ENCODE measurements at regions not wholly inside any gene's neighbourhood (a gene's known extent, or its start where the extent isn't known, plus 50 kb on each side); places are given as distances from the start of the nearest gene placed in this dataset.

DNA sequence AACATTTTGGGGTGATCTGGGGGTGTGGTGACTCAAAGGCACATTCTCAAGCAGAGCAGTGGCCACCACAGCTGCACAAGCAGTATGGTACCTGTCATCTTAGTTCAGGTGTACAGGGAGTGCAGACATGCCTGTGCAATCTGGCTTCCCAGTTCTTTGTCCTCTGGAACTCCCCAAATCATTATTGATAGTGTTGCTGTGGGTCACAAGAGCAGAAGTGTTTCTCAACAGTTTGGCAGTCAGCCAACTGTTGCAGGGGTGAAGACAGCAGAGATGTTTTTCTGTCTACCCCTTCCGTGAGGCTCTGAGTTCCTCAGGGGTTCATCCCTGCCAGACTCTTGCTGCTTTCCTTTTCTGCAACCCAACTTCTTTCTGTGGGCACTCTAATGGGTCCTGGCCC is 206.5 kb upstream of the ZSWIM2 start:
- CTCF ChIA-PET: no interaction called here
- no peak for DNase-seq (ENCODE audit: extremely low spot score)
- POLR2A ChIA-PET: no interaction called here

DNA sequence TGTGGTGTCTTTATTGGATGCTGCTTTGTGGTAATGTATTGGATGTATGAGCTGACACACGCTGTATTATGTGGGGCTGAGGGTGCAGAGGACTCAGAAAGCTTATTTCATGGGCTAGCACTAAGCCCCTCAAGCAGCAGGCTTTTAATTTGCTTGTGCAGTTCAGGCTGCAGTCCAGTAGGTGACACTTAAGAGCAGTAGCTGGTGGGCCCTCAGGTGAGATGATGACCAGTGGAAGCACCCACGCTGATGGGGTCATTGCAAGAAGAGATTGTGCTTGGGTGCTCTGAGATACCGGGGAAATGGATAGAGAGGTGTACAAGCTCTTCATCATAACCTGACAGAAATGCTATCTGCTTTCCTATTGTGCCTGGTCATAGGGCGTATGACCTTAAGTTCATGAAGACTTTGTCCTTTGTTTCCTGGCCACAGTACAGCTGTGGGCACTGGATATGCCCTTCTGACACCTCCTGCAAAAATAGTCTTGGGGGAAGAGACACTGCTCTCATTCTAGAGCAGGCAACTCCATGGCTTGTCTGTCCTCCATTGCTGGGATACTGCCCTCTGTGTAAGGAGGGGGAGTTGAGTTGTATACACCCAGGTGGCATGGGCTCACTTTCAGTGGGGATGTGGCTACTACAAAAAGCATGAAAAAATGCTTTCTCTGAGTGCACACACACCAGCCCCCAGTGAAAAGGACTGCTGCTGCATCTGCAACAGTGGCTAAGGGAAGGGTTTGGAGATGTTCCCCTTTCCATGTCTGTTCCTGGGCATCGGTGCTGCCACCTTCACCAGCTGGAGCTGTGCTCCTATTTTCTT is 205.7 kb upstream of the ZSWIM2 start:
- POLR2A ChIA-PET: no interaction called here
- TF ChIP-seq FOXA1 (IDR thresholded peaks at IDR 0.05) (no peak), FOXK2 (IDR thresholded peaks at IDR 0.05) (no peak), CTBP1 (IDR thresholded peaks at IDR 0.05; ENCODE audit: borderline replicate concordance) (no peak), ELF4 (IDR thresholded peaks at IDR 0.05) (no peak), ARNT (IDR thresholded peaks at IDR 0.05) (no peak), SUZ12 (IDR thresholded peaks at IDR 0.05) (no peak), SP1 (IDR thresholded peaks at IDR 0.05) (no peak), TARDBP (IDR thresholded peaks at IDR 0.05) (no peak), BHLHE40 (IDR thresholded peaks at IDR 0.05; ENCODE audit: borderline replicate concordance) (no peak), FOXM1 (IDR thresholded peaks at IDR 0.05; ENCODE audit: borderline replicate concordance) (no peak), HDGF (IDR thresholded peaks at IDR 0.05; ENCODE audit: borderline replicate concordance) (no peak), L3MBTL2 (conservative IDR thresholded peaks at IDR 0.05) (no peak), ZNF384 (IDR thresholded peaks at IDR 0.05) (no peak), LEF1 (IDR thresholded peaks at IDR 0.05; ENCODE audit: borderline replicate concordance) (no peak), NFRKB (IDR thresholded peaks at IDR 0.05) (no peak)
- TF ChIP-seq, protein P1, sequence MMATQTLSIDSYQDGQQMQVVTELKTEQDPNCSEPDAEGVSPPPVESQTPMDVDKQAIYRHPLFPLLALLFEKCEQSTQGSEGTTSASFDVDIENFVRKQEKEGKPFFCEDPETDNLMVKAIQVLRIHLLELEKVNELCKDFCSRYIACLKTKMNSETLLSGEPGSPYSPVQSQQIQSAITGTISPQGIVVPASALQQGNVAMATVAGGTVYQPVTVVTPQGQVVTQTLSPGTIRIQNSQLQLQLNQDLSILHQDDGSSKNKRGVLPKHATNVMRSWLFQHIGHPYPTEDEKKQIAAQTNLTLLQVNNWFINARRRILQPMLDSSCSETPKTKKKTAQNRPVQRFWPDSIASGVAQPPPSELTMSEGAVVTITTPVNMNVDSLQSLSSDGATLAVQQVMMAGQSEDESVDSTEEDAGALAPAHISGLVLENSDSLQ (IDR thresholded peaks at IDR 0.05): no peak
- peak; percentile 13 for DNase-seq (ENCODE audit: extremely low spot score)
- CTCF ChIA-PET: no interaction called here

More for the DNA sequence above, 206.5 kb upstream of the ZSWIM2 start:
- TF ChIP-seq FOXK2 (IDR thresholded peaks at IDR 0.05): no peak
- no peak for TF ChIP-seq CTBP1 (IDR thresholded peaks at IDR 0.05; ENCODE audit: borderline replicate concordance)
- no peak for TF ChIP-seq SP1 (IDR thresholded peaks at IDR 0.05)

DNA sequence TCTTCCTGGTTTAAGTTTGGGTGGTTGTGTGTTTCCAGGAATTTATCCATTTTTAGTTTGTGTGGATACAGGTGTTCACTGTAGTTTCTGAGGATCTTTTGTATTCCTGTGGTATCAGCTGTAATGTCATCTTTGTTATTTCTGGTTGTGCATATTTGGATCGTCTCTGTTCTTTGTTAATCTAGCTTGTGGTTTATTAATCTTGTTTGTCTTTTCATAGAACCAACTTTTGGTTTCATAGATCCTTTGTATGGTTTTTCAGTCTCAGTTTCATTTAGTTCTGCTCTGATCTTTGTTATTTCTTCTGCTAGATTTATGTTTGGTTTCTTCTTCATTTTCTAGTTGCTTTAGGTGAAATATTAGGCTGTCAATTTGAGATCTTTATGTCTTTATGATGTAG is 202.4 kb upstream of the ZSWIM2 start:
- ChIA-PET POLR2A (no interaction called here), CTCF (no interaction called here)
- DNase-seq (ENCODE audit: extremely low spot score): no peak
- no peak for TF ChIP-seq LEF1 (IDR thresholded peaks at IDR 0.05; ENCODE audit: borderline replicate concordance)
- no peak for TF ChIP-seq L3MBTL2 (conservative IDR thresholded peaks at IDR 0.05)
- TF ChIP-seq FOXA1 (IDR thresholded peaks at IDR 0.05): no peak

- POLR2A ChIA-PET: no interaction called here
- TF ChIP-seq FOXM1 (IDR thresholded peaks at IDR 0.05; ENCODE audit: borderline replicate concordance) (no peak), FOXA1 (IDR thresholded peaks at IDR 0.05) (no peak), SP1 (IDR thresholded peaks at IDR 0.05) (no peak), SUZ12 (IDR thresholded peaks at IDR 0.05) (no peak), HDGF (IDR thresholded peaks at IDR 0.05; ENCODE audit: borderline replicate concordance) (no peak), L3MBTL2 (conservative IDR thresholded peaks at IDR 0.05) (no peak), NFRKB (IDR thresholded peaks at IDR 0.05) (no peak), FOXK2 (IDR thresholded peaks at IDR 0.05) (no peak), BHLHE40 (IDR thresholded peaks at IDR 0.05; ENCODE audit: borderline replicate concordance) (no peak), ELF4 (IDR thresholded peaks at IDR 0.05) (no peak), TARDBP (IDR thresholded peaks at IDR 0.05) (no peak), ZNF384 (IDR thresholded peaks at IDR 0.05) (no peak), ARNT (IDR thresholded peaks at IDR 0.05) (no peak), CTBP1 (IDR thresholded peaks at IDR 0.05; ENCODE audit: borderline replicate concordance) (no peak), LEF1 (IDR thresholded peaks at IDR 0.05; ENCODE audit: borderline replicate concordance) (no peak)
- TF ChIP-seq, protein P1 (IDR thresholded peaks at IDR 0.05): no peak
- CTCF ChIA-PET: no interaction called here
- DNase-seq (ENCODE audit: extremely low spot score): no peak
Measured at GRCh38 chr2:187050409-187050998, 201.5 kb upstream of the ZSWIM2 start.

GRCh38 chr2:187037310-187037709 is 188.3 kb upstream of the ZSWIM2 start:
- no peak for TF ChIP-seq FOXA1 (IDR thresholded peaks at IDR 0.05)
- TF ChIP-seq SUZ12 (IDR thresholded peaks at IDR 0.05): no peak
- no peak for TF ChIP-seq NFRKB (IDR thresholded peaks at IDR 0.05)
- no peak for TF ChIP-seq LEF1 (IDR thresholded peaks at IDR 0.05; ENCODE audit: borderline replicate concordance)
- TF ChIP-seq FOXK2 (IDR thresholded peaks at IDR 0.05): no peak
- TF ChIP-seq ELF4 (IDR thresholded peaks at IDR 0.05): no peak
- no peak for TF ChIP-seq ZNF384 (IDR thresholded peaks at IDR 0.05)
- TF ChIP-seq, protein P1 (IDR thresholded peaks at IDR 0.05): no peak
- no peak for TF ChIP-seq ARNT (IDR thresholded peaks at IDR 0.05)
- TF ChIP-seq CTBP1 (IDR thresholded peaks at IDR 0.05; ENCODE audit: borderline replicate concordance): no peak
- TF ChIP-seq SP1 (IDR thresholded peaks at IDR 0.05): no peak
- ChIA-PET CTCF (no interaction called here), POLR2A (no interaction called here)
- DNase-seq (ENCODE audit: extremely low spot score): no peak

DNA sequence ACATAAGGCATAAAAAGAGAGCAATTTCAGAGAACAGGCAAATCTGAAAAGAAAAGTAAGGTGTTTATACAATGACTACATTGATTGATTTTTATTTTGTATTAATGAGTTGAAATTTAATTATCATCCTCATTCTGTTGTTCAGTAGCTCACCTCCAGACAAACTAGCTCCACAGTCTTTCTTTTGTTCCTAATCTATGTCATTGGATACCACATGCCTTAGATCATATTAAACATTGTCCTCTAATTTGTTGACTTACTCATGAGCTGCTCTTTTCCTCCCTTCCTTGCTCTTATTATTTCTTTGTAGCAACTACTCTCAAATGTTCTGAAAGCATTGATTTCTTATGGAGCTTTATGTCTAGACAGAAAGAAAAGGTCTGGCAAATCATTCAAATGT is 185.5 kb upstream of the ZSWIM2 start:
- POLR2A ChIA-PET: no interaction called here
- DNase-seq (ENCODE audit: extremely low spot score): no peak
- CTCF ChIA-PET: no interaction called here
- no peak for TF ChIP-seq BHLHE40 (IDR thresholded peaks at IDR 0.05; ENCODE audit: borderline replicate concordance)
- no peak for TF ChIP-seq FOXK2 (IDR thresholded peaks at IDR 0.05)
- TF ChIP-seq L3MBTL2 (conservative IDR thresholded peaks at IDR 0.05): no peak
- TF ChIP-seq, protein P1 (IDR thresholded peaks at IDR 0.05): no peak
- TF ChIP-seq ZNF384 (IDR thresholded peaks at IDR 0.05): no peak
- TF ChIP-seq SP1 (IDR thresholded peaks at IDR 0.05): no peak
- TF ChIP-seq SUZ12 (IDR thresholded peaks at IDR 0.05): no peak
- TF ChIP-seq FOXM1 (IDR thresholded peaks at IDR 0.05; ENCODE audit: borderline replicate concordance): no peak
- no peak for TF ChIP-seq TARDBP (IDR thresholded peaks at IDR 0.05)
- TF ChIP-seq FOXA1 (IDR thresholded peaks at IDR 0.05): no peak
